Endothelial cell of umbilical vein (primary cell): ENCODE measurements at regions not wholly inside any gene's neighbourhood (a gene's known extent, or its start where the extent isn't known, plus 50 kb on each side); places are given as distances from the start of the nearest gene placed in this dataset.

Experiments used
- BruUV-seq: library from RNA; stranded (reverse); fragments of 400-500 nt; replicated peaks from 2 replicates; lab custom pipeline; 2021; lab: Mats Ljungman, UMichigan
- CTCF ChIA-PET: fragments of 300-600, 350-600 bp; sonication (Branson Sonifier 250); formaldehyde crosslinking; loops from one replicate; lab custom pipeline; 2021; ENCODE audit warnings: antibody characterized with exemption, inconsistent platforms; lab: Charles Lee
- POLR2A ChIA-PET: fragments of 300-600, 350-600 bp; sonication (Branson Sonifier 250); formaldehyde crosslinking; loops from one replicate; lab custom pipeline; 2021; ENCODE audit warnings: antibody characterized with exemption, inconsistent platforms; lab: Charles Lee
- DNase-seq: peaks from one replicate; pipeline ENCODE4 v3.0.0-alpha.2; 2011; ENCODE audit warnings: low read depth, low spot score
- FAIRE-seq: peaks from 2 replicates; lab custom pipeline; 2011; peaks lifted over from hg19 to GRCh38; lab: Jason Lieb, UNC
- H2AFZ ChIP-seq: 2 replicates; pipeline ENCODE4 v1.6.0; 2012; ENCODE audit warnings: low read depth, low read length, control low read depth, inconsistent platforms
- H3K27ac ChIP-seq: 2 replicates; pipeline ENCODE4 v1.5.1; 2011; ENCODE audit warnings: low read depth, mild to moderate bottlenecking, control low read depth, low read length, moderate library complexity; ENCODE audit not compliant: insufficient read depth
- H3K27me3 ChIP-seq, 2 experiments: 2 replicates each; pipeline versions ENCODE4 v1.6.0 to v1.6.1; 2011; ENCODE audit warnings: low read length in 2 of 2, mixed read lengths in 1 of 2; ENCODE audit not compliant: control insufficient read depth in 2 of 2, insufficient read depth in 2 of 2
- H3K36me3 ChIP-seq, 2 experiments: 2 replicates in 1 of 2; 3 replicates in 1 of 2; pipeline ENCODE4 v1.5.1; 2011; ENCODE audit warnings: low read length in 2 of 2, mild to moderate bottlenecking in 1 of 2, moderate library complexity in 1 of 2; ENCODE audit not compliant: control insufficient read depth in 2 of 2, insufficient read depth in 2 of 2; ENCODE audit errors: extremely low read depth in 1 of 2
- H3K4me1 ChIP-seq: 3 replicates; pipeline ENCODE4 v1.5.1; 2011; ENCODE audit warnings: mild to moderate bottlenecking, low read length; ENCODE audit not compliant: control insufficient read depth, insufficient read depth; ENCODE audit errors: extremely low read depth
- H3K4me2 ChIP-seq: 2 replicates; pipeline ENCODE4 v1.6.1; 2011; ENCODE audit warnings: low read length, control low read depth, mixed read lengths; ENCODE audit not compliant: insufficient read depth
- H3K4me3 ChIP-seq, 3 experiments: fragments of 200-600 bp in 1 of 3; sonication (generic), shearing (Covaris generic) in 1 of 3; replicated peaks in 1 of 3; 2 replicates each; pipeline ENCODE4 v1.5.1; 2011 to 2016; ENCODE audit warnings: control low read depth in 3 of 3, low read length in 3 of 3, mild to moderate bottlenecking in 2 of 3, inconsistent platforms in 1 of 3, low read depth in 1 of 3, moderate library complexity in 1 of 3; ENCODE audit not compliant: insufficient read depth in 1 of 3
- H3K79me2 ChIP-seq: 2 replicates; pipeline ENCODE4 v1.6.0; 2012; ENCODE audit warnings: low read length, inconsistent platforms; ENCODE audit not compliant: control insufficient read depth, insufficient read depth
- H3K9ac ChIP-seq: replicated peaks from 2 replicates; pipeline ENCODE3; 2011; ENCODE audit warnings: low read length, control low read depth; ENCODE audit not compliant: insufficient read depth; ENCODE audit errors: extremely low read depth
- H3K9me1 ChIP-seq: replicated peaks from 3 replicates; pipeline ENCODE4 v1.6.0; 2011; ENCODE audit warnings: mild to moderate bottlenecking, low read length; ENCODE audit not compliant: control insufficient read depth, insufficient read depth; ENCODE audit errors: extremely low read depth
- H3K9me3 ChIP-seq: replicated peaks from 2 replicates; pipeline ENCODE4 v1.5.1; 2012; ENCODE audit warnings: low read length, inconsistent platforms; ENCODE audit not compliant: control insufficient read depth, insufficient read depth
- H4K20me1 ChIP-seq: replicated peaks from 2 replicates; pipeline ENCODE3; 2011; ENCODE audit warnings: mild to moderate bottlenecking, low read length; ENCODE audit not compliant: control insufficient read depth, insufficient read depth; ENCODE audit errors: extremely low read depth
- CTCF ChIP-seq, 2 donors: IDR thresholded peaks; 1 replicate in 1 of 2; 2 replicates in 1 of 2; pipeline ENCODE4 v1.5.1; 2011; ENCODE audit warnings: low read length in 2 of 2, mild to moderate bottlenecking in 2 of 2, moderate library complexity in 2 of 2, control low read depth in 1 of 2, inconsistent platforms in 1 of 2, low read depth in 1 of 2; ENCODE audit not compliant: insufficient read depth in 1 of 2; ENCODE audit errors: extremely low read depth in 1 of 2
- EZH2 ChIP-seq: IDR thresholded peaks from 2 replicates; pipeline ENCODE4 v1.6.1; 2012; ENCODE audit warnings: borderline replicate concordance, low read depth, mild to moderate bottlenecking, moderate library complexity, low read length, inconsistent platforms; ENCODE audit not compliant: severe bottlenecking
- FOS ChIP-seq: IDR thresholded peaks from 2 replicates; pipeline ENCODE4 v1.6.1; 2011; ENCODE audit warnings: mild to moderate bottlenecking, low read length, moderate library complexity, borderline replicate concordance; ENCODE audit not compliant: insufficient read depth
- GATA2 ChIP-seq: IDR thresholded peaks from 2 replicates; pipeline ENCODE4 v1.7.0; 2011; ENCODE audit warnings: low read depth, mild to moderate bottlenecking, moderate library complexity, mixed read lengths, low read length; ENCODE audit not compliant: insufficient read length, insufficient read depth
- JUN ChIP-seq: IDR thresholded peaks from 2 replicates; pipeline ENCODE4 v1.6.1; 2011; ENCODE audit warnings: borderline replicate concordance, low read depth; ENCODE audit not compliant: insufficient read length, insufficient read depth
- MAX ChIP-seq: IDR thresholded peaks from 2 replicates; pipeline ENCODE4 v1.6.1; 2011; ENCODE audit not compliant: insufficient read depth, insufficient read length
- MYC ChIP-seq: IDR thresholded peaks from one replicate; pipeline ENCODE4 v1.6.1; 2011; ENCODE audit warnings: mild to moderate bottlenecking, low read depth, low read length
- POLR2A ChIP-seq: IDR thresholded peaks from 2 replicates; pipeline ENCODE4 v1.6.1; 2012; ENCODE audit warnings: low read depth, mild to moderate bottlenecking, control low read depth, low read length
- POLR2AphosphoS5 ChIP-seq: IDR thresholded peaks from 2 replicates; pipeline ENCODE4 v1.6.1; 2012; ENCODE audit warnings: low read depth, mild to moderate bottlenecking, control low read depth, low read length, moderate library complexity; ENCODE audit not compliant: insufficient read depth
- dilution Hi-C: fragments of 300-500 bp; cut with MboI; formaldehyde crosslinking; loops from one replicate; pipeline ENCODE4 v1.15.0; 2019; ENCODE audit warnings: low sequenced_read_pairs; ENCODE audit not compliant: extremely low pct_ligation_motif_present
- intact Hi-C: fragments of 100-400 bp; cut with micrococcal nuclease; formaldehyde crosslinking; loops from one replicate; pipeline ENCODE4 v1.10.0; 2022

- H3K27ac ChIP-seq = no peak overlapping the region
- no peak overlapping the region for H3K4me2 ChIP-seq
- ChIA-PET CTCF (interaction anchor here (0.6 to 1.4 kb wide), 8 partner anchors 9 to 733 kb away, joined by 3 to 6 read pairs (median 4); no protein-coding TSS in a partner anchor), POLR2A (interaction anchor here (0.6 kb wide), 1 partner anchor 644 kb away, joined by 3 read pairs; no protein-coding TSS in a partner anchor)
- H3K4me3 ChIP-seq = no peak overlapping the region
- no peak overlapping the region for H2AFZ ChIP-seq
- no peaks in the 10 kb centered on the region for H3K9me1 ChIP-seq
- H3K9me3 ChIP-seq = no peaks in the 10 kb centered on the region
- H3K4me1 ChIP-seq = peaks cover 13% of the 10 kb centered on the region
- BruUV-seq = no TSS peak
- H3K27me3 ChIP-seq = peaks cover 0 to under 1% of the 10 kb centered on the region in 2 experiments
- H3K79me2 ChIP-seq = no peaks in the 10 kb centered on the region
- H3K36me3 ChIP-seq = no peaks in the 10 kb centered on the region
- H3K9ac ChIP-seq = no peak overlapping the region
- dilution Hi-C loops = no loop called here
- peak; percentile 86 for FAIRE-seq
- no peaks in the 10 kb centered on the region for H4K20me1 ChIP-seq
- TF ChIP-seq FOS (peak; percentile 46), GATA2 (no peak)
- peak; percentile 49 for DNase-seq
- intact Hi-C loops = no loop called here
These were observed 300.9 kb downstream of the CYP26B1 start for GRCh38 chr2:71846669-71847291.

- intact Hi-C loops (no loop called here), dilution Hi-C loops (no loop called here)
These were observed 301.6 kb downstream of the CYP26B1 start for GRCh38 chr2:71846072-71846471.

More at GRCh38 chr2:71846072-71846471, 301.6 kb downstream of the CYP26B1 start:
- Histone ChIP-seq H3K4me1 (peaks cover 17% of the 10 kb centered on the region), H3K79me2 (no peaks in the 10 kb centered on the region), H2AFZ (no peak overlapping the region), H3K4me3 (no peak overlapping the region), H3K9ac (no peak overlapping the region), H3K36me3 (no peaks in the 10 kb centered on the region), H3K27ac (no peak overlapping the region), H4K20me1 (no peaks in the 10 kb centered on the region), H3K4me2 (no peak overlapping the region), H3K9me3 (no peaks in the 10 kb centered on the region), H3K9me1 (no peaks in the 10 kb centered on the region), H3K27me3 (no peaks in the 10 kb centered on the region)
- CTCF ChIA-PET = interaction anchor here (1.1 to 1.4 kb wide), 3 partner anchors 21 to 78 kb away, joined by 3 to 4 read pairs (median 4); no protein-coding TSS in a partner anchor
- no TSS peak for BruUV-seq
- POLR2A ChIA-PET = no interaction called here
- FAIRE-seq (no peak), DNase-seq (no peak)
- TF ChIP-seq FOS (no peak), JUN (no peak), MAX (no peak), EZH2 (no peak), CTCF (IDR thresholded peaks at IDR 0.05; ENCODE audit: extremely low read depth in 1 of 2, insufficient read depth in 1 of 2, low read depth in 1 of 2, low read length in 2 of 2) (no peak), POLR2AphosphoS5 (no peak), POLR2A (no peak), GATA2 (no peak), MYC (no peak)
